Stimulated activated naive CD8-positive, alpha-beta T cell treated with anti-CD3 and anti-CD28 coated beads, Interleukin-15, Interleukin-2, amounts not matched to agents 100 ng/mL and 50 ng/mL, for 24 hours (primary cell): ENCODE measurements at regions not wholly inside any gene's neighbourhood (a gene's known extent, or its start where the extent isn't known, plus 50 kb on each side); places are given as distances from the start of the nearest gene placed in this dataset.

Source experiments
- H3K27ac Mint-ChIP-seq: one replicate; pipeline ENCODE4 v1.8.0; 2021; ENCODE audit warnings: mild to moderate bottlenecking, mixed read lengths
- H3K27me3 Mint-ChIP-seq: one replicate; pipeline ENCODE4 v1.8.0; 2021; ENCODE audit warnings: mixed read lengths
- H3K36me3 Mint-ChIP-seq: one replicate; pipeline ENCODE4 v1.8.0; 2021; ENCODE audit warnings: low read depth, mixed read lengths
- H3K4me1 Mint-ChIP-seq: one replicate; pipeline ENCODE4 v1.8.0; 2021; ENCODE audit warnings: low read depth, mixed read lengths
- H3K4me3 Mint-ChIP-seq: one replicate; pipeline ENCODE4 v1.8.0; 2021; ENCODE audit warnings: mild to moderate bottlenecking, mixed read lengths
- H3K9me3 Mint-ChIP-seq: one replicate; pipeline ENCODE4 v1.8.0; 2021; ENCODE audit warnings: mixed read lengths

GRCh38 chr11:70790671-70791300 is 392.5 kb downstream of the CTTN start:
- no peaks in the 10 kb centered on the region for H3K4me1 Mint-ChIP-seq
- no peak overlapping the region for H3K4me3 Mint-ChIP-seq
- H3K9me3 Mint-ChIP-seq: peaks cover 16% of the 10 kb centered on the region
- no peaks in the 10 kb centered on the region for H3K27me3 Mint-ChIP-seq
- no peak overlapping the region for H3K27ac Mint-ChIP-seq
- no peaks in the 10 kb centered on the region for H3K36me3 Mint-ChIP-seq

GRCh38 chr11:70796648-70797227 is 398.4 kb downstream of the CTTN start:
- Mint-ChIP-seq H3K27me3 (no peaks in the 10 kb centered on the region), H3K36me3 (no peaks in the 10 kb centered on the region), H3K4me3 (no peak overlapping the region), H3K4me1 (no peaks in the 10 kb centered on the region), H3K27ac (no peak overlapping the region), H3K9me3 (peaks cover 16% of the 10 kb centered on the region)

- Mint-ChIP-seq H3K27me3 (no peaks in the 10 kb centered on the region), H3K27ac (no peak overlapping the region), H3K4me3 (no peak overlapping the region), H3K4me1 (no peaks in the 10 kb centered on the region), H3K36me3 (no peaks in the 10 kb centered on the region), H3K9me3 (peaks cover 13% of the 10 kb centered on the region)
These were observed 400.0 kb downstream of the CTTN start for GRCh38 chr11:70798296-70798695.

GRCh38 chr11:70799386-70799785 is 401.1 kb downstream of the CTTN start:
- Mint-ChIP-seq H3K4me1 (no peaks in the 10 kb centered on the region), H3K27ac (no peak overlapping the region), H3K4me3 (no peak overlapping the region), H3K36me3 (no peaks in the 10 kb centered on the region), H3K9me3 (peaks cover 10% of the 10 kb centered on the region), H3K27me3 (peaks cover 9% of the 10 kb centered on the region)

- Mint-ChIP-seq H3K4me1 (no peaks in the 10 kb centered on the region), H3K36me3 (no peaks in the 10 kb centered on the region), H3K9me3 (no peaks in the 10 kb centered on the region), H3K27ac (no peak overlapping the region), H3K27me3 (peaks cover 10% of the 10 kb centered on the region), H3K4me3 (no peak overlapping the region)
These were observed 403.9 kb downstream of the CTTN start for GRCh38 chr11:70802185-70802584.

GRCh38 chr11:70804139-70804837 is 406.0 kb downstream of the CTTN start:
- Mint-ChIP-seq H3K27me3 (peaks cover 10% of the 10 kb centered on the region), H3K36me3 (no peaks in the 10 kb centered on the region), H3K9me3 (no peaks in the 10 kb centered on the region), H3K4me3 (no peak overlapping the region), H3K27ac (no peak overlapping the region), H3K4me1 (no peaks in the 10 kb centered on the region)

- Mint-ChIP-seq H3K4me3 (no peak overlapping the region), H3K27ac (no peak overlapping the region), H3K9me3 (no peaks in the 10 kb centered on the region), H3K27me3 (peaks cover 10% of the 10 kb centered on the region), H3K4me1 (no peaks in the 10 kb centered on the region), H3K36me3 (no peaks in the 10 kb centered on the region)
These were observed 406.9 kb downstream of the CTTN start for GRCh38 chr11:70805243-70805642.

GRCh38 chr11:70805971-70806370 is 407.6 kb downstream of the CTTN start:
- Mint-ChIP-seq H3K4me1 (no peaks in the 10 kb centered on the region), H3K4me3 (no peak overlapping the region), H3K27ac (no peak overlapping the region), H3K9me3 (no peaks in the 10 kb centered on the region), H3K27me3 (peaks cover 10% of the 10 kb centered on the region), H3K36me3 (no peaks in the 10 kb centered on the region)

GRCh38 chr11:70806461-70807194 is 408.3 kb downstream of the CTTN start:
- Mint-ChIP-seq H3K27ac (no peak overlapping the region), H3K27me3 (peaks cover 10% of the 10 kb centered on the region), H3K9me3 (no peaks in the 10 kb centered on the region), H3K36me3 (no peaks in the 10 kb centered on the region), H3K4me1 (no peaks in the 10 kb centered on the region), H3K4me3 (no peak overlapping the region)

- Mint-ChIP-seq H3K4me1 (no peaks in the 10 kb centered on the region), H3K9me3 (no peaks in the 10 kb centered on the region), H3K36me3 (no peaks in the 10 kb centered on the region), H3K27ac (no peak overlapping the region), H3K4me3 (no peak overlapping the region), H3K27me3 (peaks cover 10% of the 10 kb centered on the region)
These were observed 408.8 kb downstream of the CTTN start for GRCh38 chr11:70807195-70807543.

- H3K4me3 Mint-ChIP-seq: no peak overlapping the region
- H3K36me3 Mint-ChIP-seq: no peaks in the 10 kb centered on the region
- peaks cover 6% of the 10 kb centered on the region for H3K27me3 Mint-ChIP-seq
- H3K4me1 Mint-ChIP-seq: no peaks in the 10 kb centered on the region
- H3K9me3 Mint-ChIP-seq: no peaks in the 10 kb centered on the region
- H3K27ac Mint-ChIP-seq: no peak overlapping the region
These were observed 410.5 kb downstream of the CTTN start for GRCh38 chr11:70808686-70809375.

- no peak overlapping the region for H3K27ac Mint-ChIP-seq
- no peaks in the 10 kb centered on the region for H3K36me3 Mint-ChIP-seq
- H3K9me3 Mint-ChIP-seq: no peaks in the 10 kb centered on the region
- H3K4me1 Mint-ChIP-seq: no peaks in the 10 kb centered on the region
- H3K4me3 Mint-ChIP-seq: no peak overlapping the region
- no peaks in the 10 kb centered on the region for H3K27me3 Mint-ChIP-seq
These were observed 411.8 kb downstream of the CTTN start for GRCh38 chr11:70810133-70810532.

GRCh38 chr11:70810681-70811080 is 412.4 kb downstream of the CTTN start:
- Mint-ChIP-seq H3K27ac (no peak overlapping the region), H3K4me1 (no peaks in the 10 kb centered on the region), H3K36me3 (no peaks in the 10 kb centered on the region), H3K27me3 (no peaks in the 10 kb centered on the region), H3K4me3 (no peak overlapping the region), H3K9me3 (no peaks in the 10 kb centered on the region)

GRCh38 chr11:70811483-70811882 is 413.2 kb downstream of the CTTN start:
- H3K4me1 Mint-ChIP-seq: no peaks in the 10 kb centered on the region
- no peaks in the 10 kb centered on the region for H3K27me3 Mint-ChIP-seq
- no peaks in the 10 kb centered on the region for H3K9me3 Mint-ChIP-seq

GRCh38 chr11:70811915-70812314 is 413.6 kb downstream of the CTTN start:
- Mint-ChIP-seq H3K27me3 (no peaks in the 10 kb centered on the region), H3K36me3 (no peaks in the 10 kb centered on the region), H3K4me1 (no peaks in the 10 kb centered on the region), H3K27ac (no peak overlapping the region), H3K4me3 (no peak overlapping the region), H3K9me3 (no peaks in the 10 kb centered on the region)

More at GRCh38 chr11:70811483-70811882, 413.2 kb downstream of the CTTN start:
- H3K36me3 Mint-ChIP-seq: no peaks in the 10 kb centered on the region
- no peak overlapping the region for H3K27ac Mint-ChIP-seq
- no peak overlapping the region for H3K4me3 Mint-ChIP-seq
